H54 (cell line): ENCODE measurements at regions not wholly inside any gene's neighbourhood (a gene's known extent, or its start where the extent isn't known, plus 50 kb on each side); places are given as distances from the start of the nearest gene placed in this dataset.
A peak's percentile ranks its signal among the peaks of the same experiment; 100 is the strongest.

Experiments
- DNase-seq: peaks from one replicate; pipeline ENCODE4 v3.0.0; 2011; ENCODE audit warnings: low spot score, mixed read lengths; ENCODE audit not compliant: insufficient read length
- FAIRE-seq: peaks from 3 replicates; lab custom pipeline; 2011; peaks lifted over from hg19 to GRCh38; lab: Jason Lieb, UNC
- POLR2A ChIP-seq: IDR thresholded peaks from 2 replicates; pipeline ENCODE4 v1.6.1; 2011; ENCODE audit warnings: low read depth, mild to moderate bottlenecking, low read length

DNA sequence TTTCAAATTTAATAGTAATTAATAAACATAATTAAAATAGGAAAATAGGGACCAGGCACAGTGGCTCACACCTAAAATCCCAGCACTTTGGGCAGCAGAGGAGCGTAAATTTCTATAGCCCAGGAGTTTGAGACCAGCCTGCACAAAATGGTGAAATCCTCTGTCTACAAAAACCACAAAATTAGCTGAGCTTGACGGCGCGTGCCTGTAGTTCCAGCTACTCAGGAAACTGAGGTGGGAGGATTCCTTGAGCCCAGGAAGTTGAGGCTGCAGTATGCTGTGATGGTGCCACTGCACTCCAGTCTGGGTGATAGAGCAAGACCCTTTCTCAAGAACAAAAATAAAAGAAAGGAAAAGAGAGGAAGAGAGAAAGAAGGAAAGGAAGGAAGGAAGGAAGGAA lies 1387.0 kb upstream of the ADGRB3 start:
- DNase-seq: no peak
- no peak for TF ChIP-seq POLR2A
- FAIRE-seq: no peak

DNA sequence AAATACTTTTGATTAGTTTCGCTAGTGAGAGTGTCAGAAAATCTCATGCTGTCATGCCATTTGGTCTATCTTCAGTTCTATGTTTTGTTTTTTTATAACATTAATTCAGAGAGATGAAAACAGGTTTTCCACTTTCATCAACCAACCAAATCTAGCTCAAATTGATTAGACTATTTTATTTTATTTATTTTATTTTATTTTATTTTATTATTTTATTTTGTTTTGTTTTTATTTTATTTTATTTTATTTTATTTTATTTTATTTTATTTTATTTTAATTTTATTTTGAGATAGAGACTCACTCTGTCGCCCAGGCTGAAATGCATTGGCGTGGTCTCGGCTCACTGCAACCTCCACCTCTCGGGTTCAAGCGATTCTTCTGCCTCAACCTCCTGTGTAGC lies 1391.0 kb upstream of the ADGRB3 start:
- FAIRE-seq: no peak

GRCh38 chr6:67237277-67237676 lies 1397.8 kb upstream of the ADGRB3 start:
- no peak for TF ChIP-seq POLR2A
- FAIRE-seq (no peak), DNase-seq (no peak)

More for the DNA sequence above, 1391.0 kb upstream of the ADGRB3 start:
- TF ChIP-seq POLR2A: no peak
- no peak for DNase-seq

DNA sequence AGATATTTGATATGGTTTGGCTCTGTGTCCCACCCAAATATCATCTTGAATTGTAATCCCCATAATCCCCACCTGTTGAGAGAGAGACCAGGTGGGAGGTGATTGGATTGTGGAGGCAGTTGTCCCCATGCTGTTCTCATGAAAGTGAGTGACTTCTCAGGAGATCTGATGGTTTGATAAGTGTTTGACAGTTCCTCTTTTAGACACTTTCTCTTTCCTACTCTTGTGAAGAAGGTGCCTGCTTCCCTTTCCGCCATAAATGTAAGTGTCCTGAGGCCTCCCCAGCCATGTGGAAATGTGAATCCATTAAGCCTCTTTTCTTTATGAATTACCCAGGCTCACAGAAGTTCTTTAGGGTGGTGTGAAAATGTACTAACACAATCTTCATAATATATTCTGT lies 1404.0 kb upstream of the ADGRB3 start:
- FAIRE-seq: no peak
- no peak for DNase-seq
- TF ChIP-seq POLR2A: no peak

DNA sequence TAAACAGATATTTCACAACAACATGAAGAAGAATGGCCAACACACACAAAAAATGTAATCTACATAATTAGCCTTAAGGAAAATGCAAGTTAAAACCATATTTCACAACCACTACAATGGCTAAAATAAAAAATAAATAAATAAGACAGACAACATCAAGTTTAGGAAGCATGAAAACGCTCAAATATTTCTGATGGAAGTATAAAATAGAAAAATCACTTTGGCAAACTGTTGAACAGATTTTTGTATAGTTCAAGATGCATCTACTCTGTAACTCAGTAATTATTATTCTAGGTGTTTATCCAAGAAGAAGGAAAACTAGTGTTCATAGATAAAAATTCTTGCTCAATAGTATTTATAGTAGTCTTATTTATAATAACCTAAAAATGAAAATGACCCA lies 1410.1 kb upstream of the ADGRB3 start:
- no peak for TF ChIP-seq POLR2A
- DNase-seq: no peak
- no peak for FAIRE-seq

GRCh38 chr6:67221226-67221625 lies 1413.9 kb upstream of the ADGRB3 start:
- FAIRE-seq: no peak
- no peak for TF ChIP-seq POLR2A

GRCh38 chr6:67219346-67219745 lies 1415.7 kb upstream of the ADGRB3 start:
- no peak for FAIRE-seq
- no peak for TF ChIP-seq POLR2A
- DNase-seq: no peak

More at GRCh38 chr6:67221226-67221625, 1413.9 kb upstream of the ADGRB3 start:
- DNase-seq: no peak

DNA sequence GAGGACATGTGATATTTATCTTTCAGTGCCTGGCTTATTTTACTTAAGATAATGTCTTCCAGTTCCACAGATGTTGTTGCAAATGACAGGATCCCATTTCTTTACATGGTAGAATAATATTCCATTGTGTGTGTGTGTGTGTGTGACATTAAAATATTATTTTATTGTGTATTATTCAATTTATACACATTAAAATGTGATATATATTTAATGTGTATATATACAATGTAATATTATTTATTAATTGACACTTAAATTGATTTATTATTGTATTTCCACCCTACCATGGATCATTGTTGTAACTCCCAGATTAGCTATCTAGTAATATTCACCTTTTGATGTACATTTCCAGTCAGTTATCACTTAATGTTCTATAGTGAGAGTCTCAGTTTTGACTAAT lies 1422.5 kb upstream of the ADGRB3 start:
- no peak for TF ChIP-seq POLR2A
- no peak for FAIRE-seq

DNA sequence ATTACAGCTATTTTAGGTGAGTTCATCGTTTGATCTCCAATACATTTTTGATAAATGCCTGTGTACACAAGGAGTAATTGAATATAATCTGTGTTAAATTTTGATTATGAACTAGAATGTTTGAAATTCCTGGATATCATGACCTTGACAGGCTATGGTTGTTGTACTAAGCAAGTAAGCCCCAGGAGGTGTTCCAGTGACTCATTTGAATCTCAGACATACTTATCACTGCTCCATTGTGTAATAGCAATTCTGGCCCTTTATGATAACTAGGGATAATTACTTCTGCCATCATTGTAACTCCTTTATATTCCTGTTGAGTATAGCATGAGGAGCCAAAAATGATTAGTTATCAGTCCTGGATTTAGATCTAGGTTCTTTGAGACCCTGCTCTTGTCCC lies 1424.6 kb upstream of the ADGRB3 start:
- no peak for DNase-seq
- FAIRE-seq: peak; percentile 33
- no peak for TF ChIP-seq POLR2A

More for the DNA sequence above, 1422.5 kb upstream of the ADGRB3 start:
- DNase-seq: no peak

DNA sequence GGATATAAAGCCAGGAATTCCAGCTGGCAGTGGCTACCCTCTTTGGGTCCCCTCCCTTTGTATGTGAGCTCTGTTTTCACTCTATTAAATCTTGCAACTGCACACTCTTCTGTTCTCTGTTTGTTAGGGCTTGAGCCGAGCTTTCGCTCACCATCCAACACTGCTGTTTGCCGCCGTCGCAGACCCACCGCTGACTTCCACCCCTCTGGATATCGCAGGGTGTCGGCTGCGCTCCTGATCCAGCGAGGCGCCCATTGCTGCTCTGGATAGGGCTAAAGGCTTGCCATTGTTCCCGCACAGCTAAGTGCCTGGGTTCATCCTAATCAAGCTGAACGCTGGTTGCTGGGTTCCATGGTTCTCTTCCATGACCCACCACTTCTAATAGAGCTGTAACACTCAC lies 1433.5 kb upstream of the ADGRB3 start:
- no peak for TF ChIP-seq POLR2A
- FAIRE-seq (no peak), DNase-seq (no peak)

DNA sequence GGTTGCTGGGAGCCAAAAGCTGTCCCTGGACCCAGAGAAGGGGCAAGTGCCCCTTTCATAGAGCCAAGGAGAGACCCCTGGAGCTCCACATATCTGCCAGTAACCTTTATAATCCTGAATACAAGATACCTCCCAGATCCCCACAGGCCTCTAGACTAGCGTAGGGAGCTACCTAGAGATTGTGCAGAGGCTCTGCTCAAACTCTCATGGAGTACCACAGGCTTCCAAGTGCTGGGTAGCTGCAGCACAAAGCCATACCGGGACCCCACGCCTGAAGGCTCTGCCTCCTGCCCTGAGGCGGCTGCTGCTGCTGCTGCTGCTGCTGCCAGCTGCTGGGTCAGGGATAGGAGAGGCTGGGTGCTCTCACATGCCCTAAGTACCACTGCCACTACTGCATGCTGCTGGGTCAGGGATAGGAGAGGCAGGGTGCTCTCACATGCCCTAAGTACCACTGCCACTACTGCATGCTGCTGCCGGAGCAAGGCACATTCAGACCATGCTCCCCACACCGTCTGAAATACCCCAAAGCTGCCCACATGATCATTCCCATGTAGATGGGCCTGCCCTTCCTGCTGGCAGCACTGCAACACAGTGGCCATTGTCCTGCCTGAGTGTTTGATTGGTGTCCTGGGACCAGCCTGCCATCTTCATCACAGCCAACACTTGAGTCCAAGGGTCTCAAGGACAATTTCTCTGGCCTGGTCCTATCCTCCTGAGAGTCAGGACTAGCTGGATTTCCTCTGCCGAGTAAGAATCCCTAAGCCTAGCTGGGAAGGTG lies 1434.3 kb upstream of the ADGRB3 start:
- FAIRE-seq: no peak
- no peak for DNase-seq
- TF ChIP-seq POLR2A: no peak

DNA sequence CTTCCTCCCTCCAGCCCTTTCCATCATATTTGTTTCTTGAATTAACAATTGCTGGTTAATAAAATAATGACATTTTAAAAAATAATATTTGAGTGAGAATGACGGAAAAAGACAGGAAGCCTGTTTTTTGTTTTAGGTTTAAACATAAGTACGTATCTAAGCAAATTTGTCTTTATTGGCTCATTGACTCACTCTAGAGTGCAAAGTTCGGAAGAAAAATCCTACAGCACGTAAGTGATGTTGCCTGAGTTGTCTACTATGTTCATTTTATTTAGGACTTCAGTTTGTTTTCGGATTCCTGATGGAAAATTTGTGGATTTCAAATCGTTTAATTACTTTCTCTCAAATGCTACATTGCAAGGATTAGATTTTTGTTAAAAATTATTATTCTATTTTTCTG lies 1435.7 kb upstream of the ADGRB3 start:
- FAIRE-seq (no peak), DNase-seq (no peak)
- no peak for TF ChIP-seq POLR2A

- TF ChIP-seq POLR2A: no peak
- FAIRE-seq (no peak), DNase-seq (no peak)
Measured at GRCh38 chr6:67190733-67191132, 1444.3 kb upstream of the ADGRB3 start.

DNA sequence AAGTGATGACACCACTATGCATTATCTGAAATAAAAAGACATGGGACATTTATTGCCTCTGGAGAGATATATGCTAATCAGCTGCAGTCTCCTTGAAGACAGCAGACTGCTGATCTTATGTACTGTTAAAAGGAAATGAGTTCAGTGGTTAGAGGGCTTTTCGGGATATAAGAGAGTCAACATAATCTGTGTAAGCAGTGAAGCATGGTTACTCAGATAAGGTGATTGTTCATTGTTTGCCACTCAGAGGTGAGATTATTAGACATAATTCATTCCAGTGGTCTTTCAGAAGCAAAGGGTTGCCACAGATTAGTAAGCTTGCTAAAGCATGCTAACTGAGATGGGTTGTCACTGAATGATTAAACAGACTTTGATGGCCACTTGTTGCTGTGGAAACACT lies 1450.7 kb upstream of the ADGRB3 start:
- no peak for DNase-seq
- no peak for FAIRE-seq
- no peak for TF ChIP-seq POLR2A

DNA sequence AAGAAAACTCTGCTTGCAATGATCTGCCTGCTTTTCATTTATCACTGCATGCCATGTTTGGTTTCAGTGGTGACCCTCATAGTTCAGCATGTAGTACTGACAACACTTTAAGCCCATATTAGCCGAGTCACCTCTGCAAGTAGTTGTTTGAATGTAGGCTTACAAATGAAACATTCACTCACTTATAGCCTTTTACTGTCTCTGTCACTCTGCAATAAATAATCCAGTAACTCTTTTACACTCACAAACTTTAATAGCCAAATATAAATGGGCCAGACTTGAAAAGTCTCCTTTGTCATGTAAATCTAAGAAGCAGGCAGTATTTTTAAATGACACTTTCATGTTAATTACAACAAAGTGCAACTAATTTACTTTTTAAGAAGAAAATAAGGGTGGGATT lies 1460.0 kb upstream of the ADGRB3 start:
- DNase-seq: no peak
- no peak for FAIRE-seq
- no peak for TF ChIP-seq POLR2A

- FAIRE-seq: no peak
- no peak for DNase-seq
- no peak for TF ChIP-seq POLR2A
Measured at GRCh38 chr6:67165606-67166005, 1458.6 kb upstream of the EYS start.
